COLO668 (cell line): ENCODE measurements at regions not wholly inside any gene's neighbourhood (a gene's known extent, or its start where the extent isn't known, plus 50 kb on each side); places are given as distances from the start of the nearest gene placed in this dataset.

Source experiments
- DNase-seq: peaks from one replicate; lab custom pipeline; 2025; ENCODE audit not compliant: unreplicated experiment; lab: John Stamatoyannopoulos, UW

DNA sequence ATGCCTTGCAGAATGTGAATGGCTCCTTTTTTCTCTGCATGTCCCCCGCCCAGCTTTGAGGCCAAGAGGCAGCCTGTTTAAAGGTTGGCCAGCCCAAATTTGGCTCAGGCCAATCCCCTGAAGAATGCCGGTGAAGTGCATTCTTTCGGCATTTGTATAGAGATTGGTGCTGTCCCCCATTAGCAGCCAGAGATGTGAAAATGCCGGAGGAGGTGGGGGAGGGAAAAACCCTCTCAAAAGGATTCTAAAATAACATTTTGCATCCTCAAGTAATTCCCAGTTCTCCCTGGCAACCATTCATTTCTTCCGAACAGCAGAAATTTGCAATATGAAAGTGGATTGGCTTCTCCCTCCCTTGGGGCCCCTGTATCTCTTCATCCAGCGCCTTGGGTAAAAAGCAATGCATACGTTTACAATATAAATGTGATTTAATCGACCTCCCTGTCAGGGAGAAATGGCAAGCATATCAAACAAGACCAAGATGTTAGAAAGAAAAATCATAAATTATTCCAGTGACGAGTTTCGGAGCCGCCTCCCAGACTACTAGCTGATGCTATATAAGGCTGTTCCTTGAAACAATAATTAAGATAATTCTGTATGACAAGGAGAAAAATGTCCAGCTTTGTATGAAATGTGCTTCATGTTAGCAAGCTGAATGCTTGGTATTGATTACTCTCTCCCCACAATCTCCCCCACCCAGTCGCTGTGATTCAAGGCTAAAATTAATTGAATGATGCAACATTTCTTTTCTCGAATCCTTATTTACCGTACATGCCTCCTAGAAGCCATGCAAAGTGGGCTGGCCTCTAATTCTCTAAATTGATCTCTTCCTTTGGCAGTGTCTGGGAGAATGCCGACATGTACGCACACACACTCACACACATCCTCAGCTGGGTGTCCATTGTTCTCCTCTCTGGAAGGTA is 323.7 kb downstream of the RPS24 start:
- DNase-seq, result no peak

DNA sequence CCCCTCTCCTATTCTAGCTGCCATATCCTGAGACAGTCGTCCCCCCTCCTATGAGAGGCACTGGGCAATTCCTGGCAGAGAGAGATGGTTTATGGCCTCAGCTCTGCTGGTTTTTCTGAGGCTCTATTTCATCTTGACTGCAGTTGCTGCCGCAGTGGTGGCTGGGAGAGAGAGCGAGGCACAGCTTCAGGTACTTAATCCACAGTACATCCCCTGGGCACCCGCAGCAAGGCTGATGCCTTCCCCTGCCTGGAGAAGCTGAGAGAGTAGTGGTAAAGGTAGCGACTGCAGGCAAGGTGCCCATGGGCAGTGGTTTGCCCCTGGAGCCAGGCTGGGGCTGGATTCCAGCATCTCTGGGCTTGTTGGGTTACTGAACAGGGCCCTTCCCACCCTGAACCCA is 324.7 kb downstream of the RPS24 start:
- DNase-seq, result no peak

DNA sequence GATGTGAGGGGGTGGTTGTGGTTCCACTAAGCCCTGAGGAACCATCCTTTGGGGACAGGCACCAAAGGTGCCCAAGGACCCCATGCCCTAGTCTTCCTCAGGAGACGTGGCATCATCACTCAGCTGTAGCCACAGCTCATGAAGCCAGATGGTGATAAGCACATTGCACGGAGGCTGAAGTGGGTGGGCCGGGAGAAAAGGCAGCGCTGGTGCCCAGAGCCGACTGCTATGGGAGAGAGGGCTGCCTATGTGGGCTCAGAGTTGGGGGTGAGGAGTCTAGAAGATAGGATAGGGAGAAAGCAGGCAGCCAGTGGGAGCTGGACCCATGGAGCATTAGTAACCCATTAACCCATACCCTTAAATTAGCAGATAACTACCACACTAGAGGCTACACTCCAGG is 325.3 kb downstream of the RPS24 start:
- DNase-seq, result no peak

DNA sequence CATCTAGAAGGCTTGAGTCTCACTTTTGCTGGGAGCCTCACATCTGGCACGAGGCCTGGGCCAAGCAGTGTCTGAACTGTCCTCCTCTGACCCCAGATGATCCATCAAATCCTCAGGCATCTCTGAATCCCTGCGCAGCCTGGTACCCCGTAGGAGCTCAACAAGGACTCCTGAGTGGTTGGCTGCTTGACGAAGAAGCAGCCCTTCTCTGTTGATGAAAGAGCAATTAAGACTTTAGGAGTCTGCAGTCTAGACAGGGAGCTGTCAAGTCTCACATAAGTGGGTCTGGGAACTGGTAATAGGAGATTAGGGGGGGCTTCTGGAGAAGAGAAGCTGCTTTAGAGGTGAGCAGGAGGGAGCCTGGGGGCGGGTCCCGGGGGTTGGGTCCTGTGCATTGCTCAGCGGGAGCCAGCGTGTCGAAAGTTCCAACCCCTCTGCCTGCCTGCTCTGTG is 326.0 kb downstream of the RPS24 start:
- DNase-seq, result no peak

DNA sequence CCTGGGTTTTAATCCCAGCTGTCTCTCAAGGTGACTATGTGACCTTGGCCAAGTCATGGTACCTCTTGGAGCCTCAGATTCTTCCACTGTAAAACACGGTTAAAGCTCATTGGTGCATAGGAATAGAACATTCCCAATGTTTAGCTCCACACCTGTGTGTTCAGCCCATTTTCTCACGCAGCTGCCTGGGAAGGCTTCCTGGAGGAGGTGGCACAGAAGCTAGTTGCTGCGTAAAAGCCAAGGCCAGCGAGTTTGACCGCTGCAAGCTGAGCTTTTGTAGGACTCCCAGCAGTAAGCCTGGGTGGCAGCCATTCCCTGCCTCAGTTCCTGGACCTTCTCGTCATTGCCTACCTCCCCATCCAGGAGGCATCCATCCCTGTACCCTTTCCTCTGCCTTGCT is 326.6 kb downstream of the RPS24 start:
- no peak for DNase-seq

DNA sequence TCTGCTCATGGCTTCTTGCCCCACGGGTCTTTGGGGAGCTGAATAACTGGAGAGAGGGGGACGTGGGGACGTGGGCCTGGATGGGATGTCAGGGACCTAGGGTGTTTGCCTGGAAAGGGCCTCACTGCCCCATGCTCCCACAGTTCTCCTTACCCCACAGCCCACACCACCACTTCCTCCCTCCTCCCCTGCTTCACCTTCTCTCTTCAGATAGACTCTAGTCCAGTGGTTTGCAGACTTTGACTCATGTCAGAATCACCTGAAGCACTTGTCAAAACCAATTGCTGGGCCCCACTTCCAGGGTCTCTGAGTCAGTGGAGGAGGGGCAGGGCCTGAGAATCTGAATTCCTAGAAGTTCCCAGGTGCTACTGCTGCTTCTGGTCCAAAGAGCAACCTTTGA is 327.4 kb downstream of the RPS24 start:
- no peak for DNase-seq

DNA sequence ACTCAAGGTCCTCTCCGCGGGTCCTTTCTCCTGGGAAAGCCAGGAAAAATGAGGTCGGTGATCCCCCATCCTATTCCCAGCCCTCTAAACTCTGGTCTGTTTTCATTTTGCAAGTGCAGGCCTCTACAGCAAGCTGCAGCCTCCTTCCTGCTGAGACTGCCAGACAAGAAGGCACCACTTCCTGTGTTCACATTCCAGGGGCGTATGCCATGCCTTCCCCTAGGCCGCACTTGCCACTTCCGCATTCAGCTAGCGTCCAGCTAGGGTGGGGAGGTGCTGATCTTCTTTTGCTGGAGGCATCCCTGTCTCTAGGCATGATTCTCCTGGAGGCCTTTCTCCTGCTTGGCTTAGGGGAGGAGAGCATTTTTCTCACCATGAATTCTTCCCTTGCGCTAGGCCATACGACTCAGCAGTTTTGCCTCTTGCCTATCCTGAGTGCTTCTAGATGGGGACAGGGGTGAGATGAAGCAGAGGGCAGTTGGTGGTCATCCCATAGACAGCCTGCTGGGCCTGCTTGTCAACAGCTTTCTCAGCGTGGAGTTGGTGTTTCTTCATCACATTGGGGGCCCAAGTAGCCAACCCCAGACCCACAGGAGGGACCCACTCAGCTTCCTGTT is 328.9 kb downstream of the RPS24 start:
- no peak for DNase-seq

DNA sequence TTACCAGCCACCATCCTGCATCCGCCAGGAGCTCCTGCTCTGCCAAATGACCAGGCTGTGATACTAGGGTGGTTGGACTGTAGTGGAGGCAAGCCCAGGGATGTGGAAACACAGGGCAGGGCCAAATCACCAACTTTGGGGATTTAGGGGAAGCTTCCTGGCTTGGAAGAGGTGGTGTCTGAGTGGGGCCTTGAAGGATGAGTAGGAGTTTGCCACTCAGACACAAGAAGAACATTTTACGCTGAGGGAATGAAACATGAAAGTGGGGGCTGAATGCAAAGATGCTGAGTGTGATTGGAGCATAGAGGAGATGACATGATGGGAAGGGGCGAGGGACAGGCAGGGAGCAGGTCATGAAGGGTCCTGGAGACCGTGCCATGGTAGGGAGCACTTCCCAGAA is 329.5 kb downstream of the RPS24 start:
- DNase-seq, result no peak

DNA sequence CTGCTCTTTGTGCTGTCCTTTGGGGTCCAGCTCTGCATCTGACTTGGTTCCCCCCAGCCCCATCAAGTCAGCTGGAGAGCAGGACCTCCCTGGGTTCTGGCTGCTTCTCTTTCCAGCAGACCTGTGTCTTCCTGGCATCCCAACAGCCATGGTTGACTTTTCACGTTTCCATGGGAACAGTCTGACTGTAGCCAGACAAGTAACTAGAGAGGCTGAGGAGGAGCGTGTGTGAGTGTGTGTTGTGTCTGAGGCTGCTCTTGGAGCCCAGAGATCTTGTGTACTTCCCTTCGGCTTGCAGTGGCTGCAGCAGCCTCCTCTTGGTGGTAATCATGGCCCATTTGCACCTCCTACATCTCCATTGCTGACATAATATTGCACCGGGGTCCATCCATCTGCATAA is 332.0 kb downstream of the RPS24 start:
- no peak for DNase-seq

DNA sequence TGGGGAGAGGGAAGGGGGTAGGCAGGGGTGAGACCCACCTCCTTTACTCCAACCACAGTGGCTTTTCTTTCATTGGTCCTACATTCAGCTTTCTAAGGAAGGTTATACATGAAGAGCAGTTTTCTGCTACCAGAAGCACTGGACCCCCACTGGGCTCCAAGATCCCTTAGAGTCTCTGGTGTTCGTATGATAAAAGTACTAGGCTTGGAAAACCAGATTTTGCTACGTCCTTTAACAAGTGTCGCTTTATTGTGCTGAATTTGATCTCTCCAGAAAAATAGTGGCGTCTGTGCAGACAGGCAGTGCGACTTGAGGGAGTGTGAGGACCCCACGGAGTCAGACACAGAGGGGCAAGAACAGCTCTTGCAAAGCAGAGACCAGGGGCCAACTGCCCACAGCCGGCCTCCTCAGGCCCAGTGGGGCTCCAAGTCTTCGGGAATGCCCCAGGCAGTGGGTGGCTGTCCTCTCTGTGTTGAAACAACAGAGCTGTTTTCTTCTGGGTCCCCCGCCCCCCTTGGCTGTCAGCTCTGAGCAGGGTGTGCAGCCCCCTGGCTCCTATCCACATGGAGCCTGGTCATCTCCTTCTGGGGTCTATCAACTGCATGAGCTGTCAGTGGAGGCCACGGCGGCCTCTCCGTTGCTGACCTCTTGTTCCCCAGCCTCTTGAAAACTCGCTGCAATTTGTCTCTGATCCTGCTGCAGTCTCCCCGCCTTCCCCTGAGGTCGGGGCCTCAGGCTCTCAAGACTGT is 333.2 kb downstream of the RPS24 start:
- DNase-seq, result no peak

DNA sequence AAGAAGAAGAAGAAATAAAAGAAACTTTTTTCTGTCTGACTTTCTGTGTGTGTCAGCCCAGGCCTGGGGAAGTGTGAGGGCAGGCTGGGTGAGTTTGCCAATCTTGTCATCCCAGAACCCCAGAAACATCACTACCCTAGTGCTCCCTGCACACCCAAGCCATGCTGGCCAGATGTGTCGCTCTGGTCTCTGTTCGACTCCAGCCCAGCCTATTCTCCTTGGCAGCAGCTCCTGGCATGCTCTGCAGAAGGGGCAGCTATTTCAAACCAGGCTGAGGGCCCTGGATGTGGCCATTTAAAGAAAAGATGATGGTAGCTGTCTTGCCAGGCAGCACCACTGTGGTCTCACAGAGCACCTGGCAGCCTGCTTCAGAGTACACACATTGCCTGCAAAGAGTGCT is 334.1 kb downstream of the RPS24 start:
- no peak for DNase-seq

DNA sequence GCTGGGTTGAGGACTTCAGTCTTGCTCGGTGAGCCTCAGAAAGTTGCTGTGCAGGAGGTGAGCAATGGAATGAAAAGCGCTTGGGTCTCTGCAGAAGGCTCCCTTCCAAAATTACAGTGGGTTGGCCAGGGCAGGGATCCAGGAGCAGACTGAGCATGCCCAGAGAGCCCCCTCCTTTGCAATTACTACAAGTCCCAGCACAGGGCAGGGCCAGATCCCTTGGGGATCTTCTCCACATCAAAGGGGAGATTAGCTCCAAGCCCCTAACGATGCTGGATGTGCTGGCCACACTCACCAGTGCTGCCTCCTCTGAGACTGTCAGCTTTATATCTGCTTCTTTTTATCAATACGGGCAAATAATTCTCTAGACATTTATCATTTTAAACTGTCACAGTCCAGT is 337.5 kb downstream of the RPS24 start:
- DNase-seq, result no peak

DNA sequence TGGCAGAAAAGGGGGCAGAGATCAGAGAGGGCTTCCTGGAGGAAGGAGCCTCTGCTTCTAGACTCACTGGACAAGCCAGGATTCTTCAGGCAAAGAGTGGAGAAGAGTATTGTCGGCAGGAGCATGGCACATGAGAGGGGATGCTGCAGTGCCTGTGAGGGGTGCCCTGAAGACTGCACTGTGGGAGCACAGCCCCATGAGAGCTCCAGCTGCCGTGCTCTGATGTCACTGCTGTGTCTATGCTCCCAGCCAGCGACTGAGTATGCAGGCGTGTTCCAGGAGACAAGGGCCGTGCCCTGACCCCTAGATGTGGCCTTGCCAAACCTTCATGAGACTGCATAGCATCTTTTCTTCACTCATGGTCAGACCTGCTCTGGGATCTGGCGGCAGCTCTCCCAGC is 339.1 kb downstream of the RPS24 start:
- no peak for DNase-seq

DNA sequence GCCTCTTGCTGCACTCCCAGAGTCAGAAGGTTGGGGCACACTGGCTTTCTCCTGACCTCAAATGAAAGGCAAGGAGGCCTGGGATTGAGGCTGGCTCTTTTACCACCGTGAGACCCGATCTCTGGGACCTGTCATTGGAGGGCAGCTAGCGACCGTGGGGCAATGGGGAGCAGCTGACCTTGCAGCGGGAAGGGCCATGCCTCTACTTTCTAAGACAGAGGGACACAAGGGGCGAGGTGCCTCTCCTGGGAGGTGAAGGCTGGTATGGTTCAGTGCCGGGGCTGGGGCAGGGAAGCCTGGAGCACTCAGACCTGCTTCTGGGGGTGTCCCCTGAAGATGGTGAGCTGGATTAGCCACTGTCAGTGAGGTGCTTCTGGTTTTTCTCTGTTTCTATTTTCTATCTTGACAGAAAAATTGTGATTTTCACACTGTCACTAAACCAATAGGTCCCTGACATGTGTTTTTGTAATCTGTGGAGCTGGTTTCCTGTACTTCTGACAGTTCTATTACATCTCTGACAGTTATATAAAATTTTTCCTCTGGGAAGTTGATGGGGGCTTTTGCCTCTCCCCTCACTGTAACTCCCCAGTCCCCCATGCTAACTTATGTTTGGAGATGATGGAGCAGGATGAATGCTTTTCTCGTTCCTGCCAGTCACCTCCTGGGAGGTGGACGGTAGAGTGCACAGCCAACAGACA is 340.8 kb downstream of the RPS24 start:
- no peak for DNase-seq

DNA sequence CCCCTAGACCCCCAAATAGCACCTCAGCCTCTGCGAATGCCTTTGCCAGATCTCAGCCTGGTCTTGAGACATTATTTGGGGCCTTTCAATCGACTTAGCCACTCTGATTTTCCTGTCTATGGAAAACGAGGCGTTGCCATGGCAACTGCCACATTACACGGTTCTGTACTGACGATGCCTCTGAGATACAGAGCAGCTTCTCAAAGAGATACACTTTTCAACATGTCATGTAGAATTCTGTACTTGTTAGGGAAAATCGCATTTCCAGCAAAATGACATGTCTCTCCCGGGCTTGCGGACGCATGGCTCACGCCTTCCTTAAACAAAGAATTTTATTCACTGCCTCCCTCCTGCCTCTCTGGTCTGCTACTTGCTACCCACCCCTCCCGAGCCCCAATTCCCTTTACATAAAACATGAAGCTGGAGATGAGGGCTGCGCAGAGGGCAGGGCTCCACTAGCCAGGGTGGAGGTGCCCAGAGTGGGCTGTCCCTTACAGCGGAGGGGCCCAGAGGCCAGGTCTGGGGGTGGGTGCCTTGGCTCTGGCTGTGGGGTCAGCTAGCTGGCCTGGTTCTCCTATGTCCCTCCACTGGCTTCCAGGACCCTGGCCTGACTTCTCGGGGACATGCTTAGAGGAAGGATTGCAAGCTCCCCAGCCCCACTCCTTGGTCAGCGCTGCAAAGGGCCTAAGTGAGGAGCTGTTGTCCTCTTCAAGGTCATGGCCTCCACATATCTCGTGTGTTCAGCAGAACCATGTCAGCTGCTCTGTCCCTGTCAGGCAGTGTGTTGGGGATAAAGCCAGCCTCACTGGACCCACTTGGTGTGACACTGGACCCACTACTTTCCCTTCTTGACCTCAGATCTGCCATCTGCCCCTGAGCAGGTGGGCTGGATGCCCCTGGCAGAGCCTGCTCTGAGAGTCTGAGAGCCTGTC is 342.5 kb downstream of the RPS24 start:
- no peak for DNase-seq

DNA sequence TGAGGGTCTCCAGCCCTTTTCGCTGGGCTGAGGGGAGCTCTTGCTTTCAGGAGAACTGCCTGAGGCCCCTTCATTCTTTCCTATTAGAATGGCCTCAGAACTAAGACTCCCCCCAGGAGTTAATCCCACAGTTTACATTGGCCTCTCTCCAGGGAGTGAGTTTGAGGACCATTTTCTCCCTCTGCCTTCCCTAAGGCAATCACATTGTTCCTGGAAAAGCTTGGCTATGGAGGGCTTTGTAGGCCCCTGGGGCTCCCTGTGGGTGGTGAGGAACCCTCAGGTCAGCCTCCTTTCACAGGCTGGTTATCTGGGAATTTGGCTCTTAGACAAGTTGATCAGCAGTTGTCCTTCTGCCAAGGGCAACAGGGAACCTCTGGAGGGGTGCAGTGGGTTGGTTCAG is 343.7 kb downstream of the RPS24 start:
- no peak for DNase-seq

DNA sequence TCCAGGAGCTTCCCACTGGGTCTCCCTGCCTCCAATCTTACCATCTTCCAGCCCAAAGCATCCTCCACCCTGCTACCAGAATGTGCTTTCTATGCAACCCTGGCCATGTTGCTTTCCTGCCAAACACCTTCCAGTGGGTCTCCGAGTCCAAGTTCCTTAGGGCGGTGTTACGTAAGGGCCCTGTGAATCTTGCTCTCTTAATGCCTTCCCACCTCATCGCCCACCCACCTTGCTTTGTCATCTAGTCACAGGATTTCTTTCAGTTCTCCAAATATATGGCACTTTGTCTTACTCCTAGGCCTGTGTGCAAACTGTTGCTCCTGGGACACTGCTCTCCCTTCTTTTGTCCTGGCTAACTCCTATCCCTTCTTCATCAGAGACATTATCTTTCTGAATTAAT is 344.5 kb downstream of the RPS24 start:
- no peak for DNase-seq

DNA sequence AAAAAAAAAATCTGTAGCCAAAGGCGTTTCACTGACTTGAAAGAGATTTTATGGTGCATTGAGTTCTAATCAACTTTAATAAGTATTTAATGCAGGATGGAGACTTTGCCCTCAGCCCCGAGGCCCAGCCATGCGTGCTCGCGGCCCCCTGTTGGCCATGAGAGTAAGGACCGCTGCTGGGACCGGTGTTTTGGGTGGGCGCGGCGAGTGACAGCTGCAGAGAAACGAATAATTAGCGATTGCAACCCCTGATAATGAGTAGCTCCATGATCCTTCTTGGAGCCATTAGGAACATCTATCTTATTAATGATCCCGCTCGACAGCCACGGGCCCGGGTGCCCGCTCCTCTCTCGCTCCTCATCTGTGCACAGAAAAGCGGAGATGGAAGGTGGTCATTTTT is 347.4 kb downstream of the RPS24 start:
- DNase-seq, result no peak

DNA sequence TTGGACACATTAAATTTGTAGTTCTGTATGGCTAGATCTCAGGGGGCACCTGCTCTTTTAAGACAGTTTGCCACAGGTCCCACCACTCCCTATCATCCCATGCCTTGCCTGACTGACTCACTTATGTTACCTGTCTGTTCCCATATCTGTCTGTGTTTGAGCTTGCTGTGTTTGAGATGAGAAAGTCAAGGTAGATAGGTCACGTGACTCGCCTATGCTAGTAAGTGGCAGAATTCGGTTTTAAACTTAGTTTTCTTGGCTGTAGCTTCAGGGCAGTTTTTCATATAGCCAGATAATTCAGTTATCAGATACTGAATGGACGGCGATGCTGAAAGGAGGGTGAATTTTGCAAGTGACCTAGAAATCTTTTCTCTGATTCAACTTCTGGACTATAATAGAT is 348.4 kb downstream of the RPS24 start:
- DNase-seq, result no peak

DNA sequence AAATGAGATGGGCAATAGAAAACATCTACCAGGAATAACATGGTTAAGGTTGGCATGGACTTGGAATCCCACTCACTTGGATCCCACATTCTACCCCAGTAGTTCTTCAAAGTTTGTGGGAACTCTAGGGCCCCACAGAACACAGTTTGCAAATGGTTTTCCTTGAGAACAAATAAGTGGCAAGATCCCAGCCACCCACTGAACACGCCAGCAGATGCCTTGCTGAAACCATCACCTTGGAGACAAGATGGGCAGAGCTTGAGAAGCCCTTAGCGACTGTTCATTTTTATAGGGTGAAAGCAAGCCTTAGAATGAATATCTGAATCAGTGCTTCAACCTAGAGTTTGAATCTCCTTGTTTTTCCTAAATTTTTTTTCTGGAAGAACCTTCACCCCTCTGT is 349.1 kb downstream of the RPS24 start:
- DNase-seq, result no peak
